ENCODE measurements at regions not wholly inside any gene's neighbourhood (a gene's known extent, or its start where the extent isn't known, plus 50 kb on each side); places are given as distances from the start of the nearest gene placed in this dataset.

- TF ChIP-seq CTCF (IDR thresholded peaks at IDR 0.05; ENCODE audit: insufficient read depth, low read depth, low read length): no peak
- H3K36me3 ChIP-seq (ENCODE audit: control insufficient read depth, insufficient read depth, low read length): no peaks in the 10 kb centered on the region
- CTCF ChIA-PET: interaction anchor here (1.1 kb wide), 1 partner anchor 10 kb away, joined by 3 read pairs; no protein-coding TSS in a partner anchor
- H3K4me3 ChIP-seq (ENCODE audit: low read depth, low read length): no peak overlapping the region
- H3K27me3 ChIP-seq (ENCODE audit: control insufficient read depth, insufficient read depth, low read length): no peaks in the 10 kb centered on the region
- POLR2A ChIA-PET: no interaction called here
- DNase-seq (ENCODE audit: low read depth): no peak
These were observed 112.5 kb downstream of the EFEMP1 start for GRCh38 chr2:55811048-55811447.

GRCh38 chr2:55810622-55811020 is 113.0 kb downstream of the EFEMP1 start:
- no peak for DNase-seq (ENCODE audit: low read depth)

GRCh38 chr2:55809875-55810621 is 113.5 kb downstream of the EFEMP1 start:
- Histone ChIP-seq H3K36me3 (ENCODE audit: control insufficient read depth, insufficient read depth, low read length) (no peaks in the 10 kb centered on the region), H3K27me3 (ENCODE audit: control insufficient read depth, insufficient read depth, low read length) (no peaks in the 10 kb centered on the region), H3K4me3 (ENCODE audit: low read depth, low read length) (no peak overlapping the region)
- ChIA-PET CTCF (no interaction called here), POLR2A (no interaction called here)
- no peak for DNase-seq (ENCODE audit: low read depth)
- TF ChIP-seq CTCF (IDR thresholded peaks at IDR 0.05; ENCODE audit: insufficient read depth, low read depth, low read length): no peak

More at GRCh38 chr2:55810622-55811020, 113.0 kb downstream of the EFEMP1 start:
- H3K27me3 ChIP-seq (ENCODE audit: control insufficient read depth, insufficient read depth, low read length): no peaks in the 10 kb centered on the region
- H3K4me3 ChIP-seq (ENCODE audit: low read depth, low read length): no peak overlapping the region
- ChIA-PET CTCF (no interaction called here), POLR2A (no interaction called here)
- no peak for TF ChIP-seq CTCF (IDR thresholded peaks at IDR 0.05; ENCODE audit: insufficient read depth, low read depth, low read length)
- no peaks in the 10 kb centered on the region for H3K36me3 ChIP-seq (ENCODE audit: control insufficient read depth, insufficient read depth, low read length)

- H3K4me3 ChIP-seq (ENCODE audit: low read depth, low read length): no peak overlapping the region
- ChIA-PET CTCF (interaction anchor here (0.6 to 1.4 kb wide), 2 partner anchors 37 to 118 kb away, joined by 3 read pairs; no protein-coding TSS in a partner anchor), POLR2A (no interaction called here)
- TF ChIP-seq CTCF (IDR thresholded peaks at IDR 0.05; ENCODE audit: insufficient read depth, low read depth, low read length): no peak
- no peaks in the 10 kb centered on the region for H3K36me3 ChIP-seq (ENCODE audit: control insufficient read depth, insufficient read depth, low read length)
- DNase-seq (ENCODE audit: low read depth): no peak
- no peaks in the 10 kb centered on the region for H3K27me3 ChIP-seq (ENCODE audit: control insufficient read depth, insufficient read depth, low read length)
These were observed 114.3 kb upstream of the PNPT1 start for GRCh38 chr2:55807900-55808299.

- TF ChIP-seq CTCF (IDR thresholded peaks at IDR 0.05; ENCODE audit: insufficient read depth, low read depth, low read length): no peak
- H3K36me3 ChIP-seq (ENCODE audit: control insufficient read depth, insufficient read depth, low read length): no peaks in the 10 kb centered on the region
- ChIA-PET CTCF (no interaction called here), POLR2A (no interaction called here)
- no peak for DNase-seq (ENCODE audit: low read depth)
- H3K27me3 ChIP-seq (ENCODE audit: control insufficient read depth, insufficient read depth, low read length): no peaks in the 10 kb centered on the region
- H3K4me3 ChIP-seq (ENCODE audit: low read depth, low read length): no peak overlapping the region
These were observed 112.0 kb upstream of the PNPT1 start for GRCh38 chr2:55805686-55806085.

Measured in BJ (cell line).